GM19239 (cell line): ENCODE measurements at regions not wholly inside any gene's neighbourhood (a gene's known extent, or its start where the extent isn't known, plus 50 kb on each side); places are given as distances from the start of the nearest gene placed in this dataset.
"Not testable (repeated sequence)": the region's sequence is repeated elsewhere in the genome, so short reads cannot be mapped to it uniquely, and the experiment has no call there.

ENCODE experiments used
- DNase-seq: peaks from one replicate; pipeline ENCODE4 v3.0.0; 2011; ENCODE audit warnings: low spot score; ENCODE audit not compliant: insufficient read length
- FAIRE-seq: peaks from 2 replicates; lab custom pipeline; 2011; peaks lifted over from hg19 to GRCh38; lab: Jason Lieb, UNC

- DNase-seq (peak; percentile 52), FAIRE-seq (no peak)
Observed at GRCh38 chr3:27632431-27633223, 89.5 kb downstream of the EOMES start.

- FAIRE-seq (no peak), DNase-seq (no peak)
Observed at GRCh38 chr3:27630885-27631284, 91.2 kb downstream of the EOMES start.

- no peak for FAIRE-seq
Observed at GRCh38 chr3:27629366-27629765, 92.8 kb downstream of the EOMES start.

GRCh38 chr3:27628026-27628750 is 93.9 kb downstream of the EOMES start:
- no peak for FAIRE-seq
- DNase-seq = no peak

More at GRCh38 chr3:27629366-27629765, 92.8 kb downstream of the EOMES start:
- DNase-seq = no peak

- no peak for DNase-seq
- no peak for FAIRE-seq
Observed at GRCh38 chr3:27626596-27627118, 95.5 kb downstream of the EOMES start.

- DNase-seq (no peak), FAIRE-seq (no peak)
Observed at GRCh38 chr3:27625864-27626263, 96.3 kb downstream of the EOMES start.

- no peak for FAIRE-seq
- no peak for DNase-seq
Observed at GRCh38 chr3:27623085-27623753, 98.9 kb downstream of the EOMES start.

- no peak for DNase-seq
- FAIRE-seq = no peak
Observed at GRCh38 chr3:27617552-27617951, 104.6 kb downstream of the EOMES start.

GRCh38 chr3:27616031-27616430 is 106.1 kb downstream of the EOMES start:
- FAIRE-seq (no peak), DNase-seq (no peak)

- DNase-seq (no peak), FAIRE-seq (no peak)
Observed at GRCh38 chr3:27615555-27615954, 106.6 kb downstream of the EOMES start.

GRCh38 chr3:27614592-27614991 is 107.5 kb downstream of the EOMES start:
- FAIRE-seq (no peak), DNase-seq (no peak)

- DNase-seq = no peak
- no peak for FAIRE-seq
Observed at GRCh38 chr3:27613846-27614500, 108.2 kb downstream of the EOMES start.

- DNase-seq (no peak), FAIRE-seq (no peak)
Observed at GRCh38 chr3:27610800-27611525, 111.2 kb downstream of the EOMES start.

GRCh38 chr3:27607370-27607769 is 114.8 kb downstream of the EOMES start:
- DNase-seq (no peak), FAIRE-seq (no peak)

GRCh38 chr3:27606537-27606936 is 115.6 kb downstream of the EOMES start:
- DNase-seq (no peak), FAIRE-seq (no peak)

GRCh38 chr3:27601311-27601710 is 117.1 kb upstream of the SLC4A7 start:
- DNase-seq, FAIRE-seq: not testable (repeated sequence)

GRCh38 chr3:27599741-27600140 is 115.6 kb upstream of the SLC4A7 start:
- not testable (repeated sequence) for FAIRE-seq, DNase-seq

GRCh38 chr3:27596921-27597320 is 112.7 kb upstream of the SLC4A7 start:
- no peak for FAIRE-seq
- no peak for DNase-seq

GRCh38 chr3:27596334-27596841 is 112.2 kb upstream of the SLC4A7 start:
- no peak for FAIRE-seq
- no peak for DNase-seq
